CD14-positive monocyte (primary cell): ENCODE measurements at regions not wholly inside any gene's neighbourhood (a gene's known extent, or its start where the extent isn't known, plus 50 kb on each side); places are given as distances from the start of the nearest gene placed in this dataset.

Source experiments
- DNase-seq, 3 donors: peaks; one replicate each; pipeline ENCODE4 v3.0.0-alpha.2; 2011 to 2022
- H2AFZ ChIP-seq: 2 replicates; pipeline ENCODE4 v1.6.0; 2012; ENCODE audit warnings: mild to moderate bottlenecking, low read depth, low read length, inconsistent platforms; ENCODE audit not compliant: insufficient read depth, poor library complexity, severe bottlenecking
- H3K27ac ChIP-seq, 2 donors: 1 replicate in 1 of 2; 2 replicates in 1 of 2; pipeline ENCODE4 v1.5.1; 2012 to 2013; ENCODE audit warnings: low read length in 2 of 2, control low read depth in 1 of 2, inconsistent platforms in 1 of 2, low read depth in 1 of 2, mild to moderate bottlenecking in 1 of 2
- H3K27me3 ChIP-seq, 2 donors: one replicate each; pipeline versions ENCODE4 v1.6.0 to v1.6.1; 2011 to 2013; ENCODE audit warnings: low read length in 2 of 2; ENCODE audit not compliant: control insufficient read depth in 2 of 2, insufficient read depth in 2 of 2
- H3K36me3 ChIP-seq, 2 donors: replicated peaks in 1 of 2; 1 replicate in 1 of 2; 2 replicates in 1 of 2; pipeline versions ENCODE4 v1.5.1 to v1.6.1; 2012 to 2013; ENCODE audit warnings: low read length in 2 of 2, control low read depth in 1 of 2, inconsistent platforms in 1 of 2, mild to moderate bottlenecking in 1 of 2; ENCODE audit not compliant: insufficient read depth in 2 of 2, control insufficient read depth in 1 of 2
- H3K4me1 ChIP-seq, 2 donors: 1 replicate in 1 of 2; 2 replicates in 1 of 2; pipeline versions ENCODE4 v1.5.1 to v1.6.1; 2012 to 2013; ENCODE audit warnings: low read length in 2 of 2, control low read depth in 1 of 2, inconsistent platforms in 1 of 2, mild to moderate bottlenecking in 1 of 2, moderate library complexity in 1 of 2; ENCODE audit not compliant: insufficient read depth in 2 of 2, control insufficient read depth in 1 of 2
- H3K4me2 ChIP-seq: replicated peaks from 2 replicates; pipeline ENCODE3; 2012; ENCODE audit warnings: low read length, moderate library complexity, mild to moderate bottlenecking; ENCODE audit not compliant: poor library complexity, severe bottlenecking; ENCODE audit errors: extremely low read depth
- H3K4me3 ChIP-seq, 3 experiments: fragments of 200-600 bp in 1 of 3; sonication (generic) in 1 of 3; replicated peaks in 1 of 3; 1 replicate in 2 of 3; 2 replicates in 1 of 3; pipeline ENCODE4 v1.5.1; 2011 to 2013; ENCODE audit warnings: low read length in 3 of 3, mild to moderate bottlenecking in 3 of 3, control low read depth in 2 of 3, low read depth in 2 of 3, inconsistent platforms in 1 of 3, moderate library complexity in 1 of 3
- H3K79me2 ChIP-seq: 2 replicates; pipeline ENCODE4 v1.6.0; 2012; ENCODE audit warnings: mild to moderate bottlenecking, control low read depth, inconsistent platforms, low read length, moderate library complexity; ENCODE audit not compliant: insufficient read depth
- H3K9ac ChIP-seq: 2 replicates; pipeline ENCODE4 v1.6.0; 2017; ENCODE audit warnings: low read length, mild to moderate bottlenecking; ENCODE audit not compliant: insufficient read depth, poor library complexity, severe bottlenecking
- H3K9me3 ChIP-seq, 2 donors: replicated peaks in 1 of 2; 1 replicate in 1 of 2; 2 replicates in 1 of 2; pipeline versions ENCODE4 v1.5.1 to v1.6.1; 2012 to 2013; ENCODE audit warnings: low read length in 2 of 2, control low read depth in 1 of 2; ENCODE audit not compliant: control insufficient read depth in 1 of 2, insufficient read depth in 1 of 2
- H4K20me1 ChIP-seq: 2 replicates; pipeline ENCODE4 v1.6.0; 2012; ENCODE audit warnings: mild to moderate bottlenecking, low read length, control low read depth, moderate library complexity; ENCODE audit not compliant: insufficient read depth
- H3K27ac Mint-ChIP-seq, 7 donors: one replicate each; pipeline ENCODE4 v1.8.0; 2020; ENCODE audit warnings: mild to moderate bottlenecking in 7 of 7, mixed read lengths in 7 of 7, moderate library complexity in 6 of 7, inconsistent platforms in 2 of 7
- H3K27me3 Mint-ChIP-seq, 3 donors: one replicate each; pipeline ENCODE4 v1.8.0; 2021 to 2022; ENCODE audit warnings: low read depth in 3 of 3, mild to moderate bottlenecking in 3 of 3, mixed read lengths in 3 of 3, moderate library complexity in 3 of 3, inconsistent platforms in 1 of 3
- H3K36me3 Mint-ChIP-seq, 2 donors: one replicate each; pipeline ENCODE4 v1.8.0; 2020; ENCODE audit warnings: mixed read lengths in 2 of 2, inconsistent platforms in 1 of 2, mild to moderate bottlenecking in 1 of 2
- H3K4me1 Mint-ChIP-seq: one replicate; pipeline ENCODE4 v1.8.0; 2020; ENCODE audit warnings: mild to moderate bottlenecking, mixed read lengths
- H3K4me3 Mint-ChIP-seq, 2 donors: one replicate each; pipeline ENCODE4 v1.8.0; 2020; ENCODE audit warnings: mild to moderate bottlenecking in 2 of 2, mixed read lengths in 2 of 2, moderate library complexity in 1 of 2
- H3K9me3 Mint-ChIP-seq, 7 donors: one replicate each; pipeline ENCODE4 v1.8.0; 2020 to 2022; ENCODE audit warnings: mixed read lengths in 7 of 7, mild to moderate bottlenecking in 6 of 7, moderate library complexity in 6 of 7, inconsistent platforms in 2 of 7
- CTCF ChIP-seq: fragments of 200-600 bp; IDR thresholded peaks from one replicate; pipeline ENCODE4 v1.8.0; 2022; ENCODE audit warnings: antibody characterized with exemption, mild to moderate bottlenecking
- WGBS: methylation state at CpG from one replicate; pipeline ENCODE4 v1.1.5; 2013; ENCODE audit warnings: missing lambda C conversion rate; ENCODE audit not compliant: insufficient coverage; 5-methylcytosine and 5-hydroxymethylcytosine counted together
- intact Hi-C, 2 donors: fragments of 100-400 bp; cut with micrococcal nuclease; formaldehyde crosslinking; loops; one replicate each; pipeline versions ENCODE4 v1.15.0 to v1.15.1; 2023

- no peak for DNase-seq
- no peaks in the 10 kb centered on the region for H3K79me2 ChIP-seq
- H3K4me1 ChIP-seq = peaks cover 18 to 20% of the 10 kb centered on the region in 2 donors
- Mint-ChIP-seq H3K27me3 (peaks cover 0 to 11% (median 11%) of the 10 kb centered on the region in 3 donors), H3K27ac (no peak overlapping the region), H3K36me3 (no peaks in the 10 kb centered on the region), H3K4me3 (no peak overlapping the region), H3K9me3 (peaks cover 0 to 7% (median 1%) of the 10 kb centered on the region in 7 donors), H3K4me1 (peaks cover 8% of the 10 kb centered on the region)
- no peak overlapping the region for H2AFZ ChIP-seq
- no CpG with 5 or more reads among the region's 3 CpGs for WGBS
- TF ChIP-seq CTCF = no peak
- no peak overlapping the region for H3K4me3 ChIP-seq
- H4K20me1 ChIP-seq = no peaks in the 10 kb centered on the region
- no peak overlapping the region for H3K9ac ChIP-seq
- intact Hi-C loops = no loop called here
- H3K4me2 ChIP-seq = no peak overlapping the region
- H3K36me3 ChIP-seq = no peaks in the 10 kb centered on the region
- H3K27ac ChIP-seq = no peak overlapping the region
- peaks cover 5 to 8% of the 10 kb centered on the region in 2 donors for H3K27me3 ChIP-seq
- H3K9me3 ChIP-seq = peaks cover 0 to 4% of the 10 kb centered on the region in 2 donors
These were observed 611.9 kb upstream of the CDH11 start for GRCh38 chr16:65733721-65734120.

GRCh38 chr16:65731833-65732232, 610.0 kb upstream of the CDH11 start:
- intact Hi-C loops = no loop called here
- no peak overlapping the region for H3K27ac Mint-ChIP-seq

More at GRCh38 chr16:65731833-65732232, 610.0 kb upstream of the CDH11 start:
- no peak overlapping the region for H2AFZ ChIP-seq
- H3K9me3 ChIP-seq = peaks cover 0 to 4% of the 10 kb centered on the region in 2 donors
- H3K27ac ChIP-seq = no peak overlapping the region
- H3K9me3 Mint-ChIP-seq = peaks cover 0 to 7% (median 0%) of the 10 kb centered on the region in 7 donors
- no peak overlapping the region for H3K4me3 Mint-ChIP-seq
- no peak overlapping the region for H3K4me3 ChIP-seq
- H4K20me1 ChIP-seq = no peaks in the 10 kb centered on the region
- H3K9ac ChIP-seq = no peak overlapping the region
- TF ChIP-seq CTCF = no peak
- H3K27me3 Mint-ChIP-seq = peaks cover 0 to 13% (median 9%) of the 10 kb centered on the region in 3 donors
- peaks cover 19% of the 10 kb centered on the region for H3K4me1 Mint-ChIP-seq
- H3K4me2 ChIP-seq = no peak overlapping the region
- no peaks in the 10 kb centered on the region for H3K36me3 Mint-ChIP-seq
- peaks cover 29 to 32% of the 10 kb centered on the region in 2 donors for H3K4me1 ChIP-seq
- H3K36me3 ChIP-seq = no peaks in the 10 kb centered on the region
- no peaks in the 10 kb centered on the region for H3K79me2 ChIP-seq
- peaks cover 5 to 6% of the 10 kb centered on the region in 2 donors for H3K27me3 ChIP-seq
- DNase-seq = no peak
